GM23338 (cell line): ENCODE measurements at regions not wholly inside any gene's neighbourhood (a gene's known extent, or its start where the extent isn't known, plus 50 kb on each side); places are given as distances from the start of the nearest gene placed in this dataset.

Experiments
- ATAC-seq: fragments of 200-7000 bp; cut with Tn5 transposase; 3 replicates; pipeline ENCODE4 v1.9.1; 2020
- DNase-seq: peaks from one replicate; pipeline ENCODE4 v3.0.0-alpha.2; 2015; ENCODE audit warnings: low spot score
- H2AFZ ChIP-seq: fragments of 200-600 bp; sonication (generic); 2 replicates; pipeline ENCODE4 v1.8.0; 2016; ENCODE audit warnings: antibody characterized with exemption, mild to moderate bottlenecking, moderate library complexity
- H3F3A ChIP-seq: fragments of 200-600 bp; sonication (generic); replicated peaks from 2 replicates; pipeline ENCODE4 v1.8.0; 2017; ENCODE audit warnings: antibody characterized with exemption, mixed run types, low read depth
- H3K27ac ChIP-seq: fragments of 200-600 bp; sonication (generic); 2 replicates; pipeline ENCODE4 v1.6.1; 2016; ENCODE audit warnings: low read depth
- H3K27me3 ChIP-seq: fragments of 200-600 bp; sonication (generic); 2 replicates; pipeline ENCODE4 v1.8.0; 2016; ENCODE audit warnings: mild to moderate bottlenecking, mixed run types, moderate library complexity; ENCODE audit not compliant: insufficient read depth
- H3K36me3 ChIP-seq: fragments of 200-600 bp; sonication (generic); 2 replicates; pipeline ENCODE4 v1.8.0; 2016; ENCODE audit warnings: mild to moderate bottlenecking; ENCODE audit not compliant: insufficient read depth
- H3K4me1 ChIP-seq: fragments of 200-600 bp; sonication (generic); 2 replicates; pipeline ENCODE4 v1.8.0; 2016; ENCODE audit warnings: mild to moderate bottlenecking, moderate library complexity; ENCODE audit not compliant: insufficient read depth
- H3K4me2 ChIP-seq: fragments of 200-600 bp; sonication (generic); 2 replicates; pipeline ENCODE4 v1.7.1; 2017; ENCODE audit warnings: mixed run types
- H3K4me3 ChIP-seq: fragments of 200-600 bp; sonication (generic); 2 replicates; pipeline ENCODE4 v1.6.1; 2016; ENCODE audit warnings: mixed run types
- H3K79me2 ChIP-seq: fragments of 200-600 bp; sonication (generic); replicated peaks from 2 replicates; pipeline ENCODE4 v1.8.0; 2017; ENCODE audit warnings: mild to moderate bottlenecking; ENCODE audit not compliant: insufficient read depth
- H3K9me2 ChIP-seq: fragments of 200-600 bp; sonication (generic); 2 replicates; pipeline ENCODE4 v1.8.0; 2017; ENCODE audit not compliant: insufficient read depth
- H4K20me1 ChIP-seq: fragments of 200-600 bp; sonication (generic); replicated peaks from 2 replicates; pipeline ENCODE4 v1.8.0; 2017; ENCODE audit warnings: mild to moderate bottlenecking; ENCODE audit not compliant: insufficient read depth
- H3K27ac Mint-ChIP-seq: 2 replicates; pipeline ENCODE4 v1.8.0; 2020; ENCODE audit warnings: inconsistent platforms, mild to moderate bottlenecking, moderate library complexity, mixed read lengths
- H3K27me3 Mint-ChIP-seq: 3 replicates; pipeline ENCODE4 v1.8.0; 2022; ENCODE audit warnings: low read depth, mild to moderate bottlenecking, moderate library complexity, mixed read lengths, inconsistent platforms; ENCODE audit not compliant: insufficient read depth, poor library complexity
- H3K36me3 Mint-ChIP-seq: 3 replicates; pipeline ENCODE4 v1.8.0; 2021; ENCODE audit warnings: low read depth, mild to moderate bottlenecking, inconsistent platforms, moderate library complexity, mixed read lengths
- H3K4me1 Mint-ChIP-seq: 3 replicates; pipeline ENCODE4 v1.8.0; 2020; ENCODE audit warnings: mild to moderate bottlenecking, inconsistent platforms, mixed read lengths
- H3K4me3 Mint-ChIP-seq: 3 replicates; pipeline ENCODE4 v1.8.0; 2021; ENCODE audit warnings: moderate library complexity, mild to moderate bottlenecking, inconsistent platforms, mixed read lengths
- H3K9me3 Mint-ChIP-seq: 3 replicates; pipeline ENCODE4 v1.8.0; 2020; ENCODE audit warnings: moderate library complexity, mild to moderate bottlenecking, inconsistent platforms, mixed read lengths
- CREB1 ChIP-seq: fragments of 250-450 bp; sonication (Bioruptor Pico); IDR thresholded peaks from 2 replicates; pipeline ENCODE4 v1.5.0; 2020; ENCODE audit warnings: low read depth, mild to moderate bottlenecking, moderate library complexity
- CTCF ChIP-seq, 2 experiments: fragments of 200-600 bp in 1 of 2; sonication (generic) in 1 of 2; conservative IDR thresholded peaks; 2 replicates each; pipeline versions ENCODE4 v1.5.1 to v1.6.1; 2016 to 2017; ENCODE audit warnings: antibody characterized with exemption in 2 of 2, low read depth in 2 of 2, mild to moderate bottlenecking in 2 of 2, moderate library complexity in 1 of 2
- ETS1 ChIP-seq: IDR thresholded peaks from 2 replicates; pipeline ENCODE4 v1.6.1; 2016; ENCODE audit warnings: antibody characterized with exemption
- EZH2 ChIP-seq: fragments of 200-600 bp; sonication (generic); IDR thresholded peaks from one replicate; pipeline ENCODE4 v1.8.0; 2017; ENCODE audit warnings: antibody characterized with exemption, mild to moderate bottlenecking, low read depth; ENCODE audit not compliant: unreplicated experiment
- EZH2phosphoT487 ChIP-seq: fragments of 200-600 bp; sonication (generic); IDR thresholded peaks from one replicate; pipeline ENCODE4 v1.8.1; 2018; ENCODE audit warnings: antibody characterized with exemption; ENCODE audit not compliant: unreplicated experiment
- JUNB ChIP-seq: IDR thresholded peaks from one replicate; pipeline ENCODE4 v1.6.1; 2016; ENCODE audit warnings: antibody characterized with exemption; ENCODE audit not compliant: unreplicated experiment
- NANOG ChIP-seq: IDR thresholded peaks from 2 replicates; pipeline ENCODE4 v1.6.1; 2016; ENCODE audit warnings: antibody characterized with exemption, borderline replicate concordance
- POLR2AphosphoS5 ChIP-seq: IDR thresholded peaks from 2 replicates; pipeline ENCODE4 v1.6.1; 2016; ENCODE audit warnings: antibody characterized with exemption, low read depth
- REST ChIP-seq: IDR thresholded peaks from one replicate; pipeline ENCODE4 v1.6.1; 2018; ENCODE audit warnings: antibody characterized with exemption; ENCODE audit not compliant: unreplicated experiment
- STAT1 ChIP-seq: IDR thresholded peaks from one replicate; pipeline ENCODE4 v1.6.1; 2016; ENCODE audit warnings: antibody characterized with exemption; ENCODE audit not compliant: unreplicated experiment
- ZNF114 ChIP-seq: fragments of 250-450 bp; sonication (Bioruptor Pico); IDR thresholded peaks from 2 replicates; pipeline ENCODE4 v1.5.0; 2020; ENCODE audit warnings: mild to moderate bottlenecking, moderate library complexity
- ZNF331 ChIP-seq: fragments of 250-450 bp; sonication (Bioruptor Pico); IDR thresholded peaks from 2 replicates; pipeline ENCODE4 v1.5.0; 2020; ENCODE audit warnings: low read depth, mild to moderate bottlenecking, moderate library complexity
- ZNF462 ChIP-seq: fragments of 250-450 bp; sonication (Bioruptor Pico); IDR thresholded peaks from 2 replicates; pipeline ENCODE4 v1.5.0; 2020; ENCODE audit warnings: mild to moderate bottlenecking, moderate library complexity

- Histone ChIP-seq H2AFZ (no peak overlapping the region), H3K9me2 (peaks cover under 1% of the 10 kb centered on the region; the same call in 1 of the 2 replicates), H4K20me1 (no peaks in the 10 kb centered on the region), H3F3A (no peaks in the 10 kb centered on the region), H3K4me2 (no peak overlapping the region), H3K79me2 (no peaks in the 10 kb centered on the region), H3K4me1 (no peaks in the 10 kb centered on the region; the same call in 1 of the 2 replicates), H3K27ac (no peak overlapping the region), H3K4me3 (no peak overlapping the region), H3K36me3 (no peaks in the 10 kb centered on the region), H3K27me3 (no peaks in the 10 kb centered on the region)
- H3K4me1 Mint-ChIP-seq = 0 out of 3 replicates have a peak, but pooled peaks cover 2% of the 10 kb centered on the region
- no peak for ATAC-seq
- no peak overlapping the region for H3K4me3 Mint-ChIP-seq
- H3K27ac Mint-ChIP-seq = no peak overlapping the region
- peaks cover 1% of the 10 kb centered on the region for H3K27me3 Mint-ChIP-seq
- no peaks in the 10 kb centered on the region for H3K9me3 Mint-ChIP-seq
- H3K36me3 Mint-ChIP-seq = no peaks in the 10 kb centered on the region
- no peak for DNase-seq
- TF ChIP-seq EZH2phosphoT487 = no peak
- TF ChIP-seq REST = no peak
- no peak for TF ChIP-seq ZNF462 (CRISPR knock-in tag)
- TF ChIP-seq STAT1 = no peak
- no peak for TF ChIP-seq CREB1 (CRISPR knock-in tag)
- TF ChIP-seq NANOG = no peak
- no peak for TF ChIP-seq CTCF (conservative IDR thresholded peaks at IDR 0.05; ENCODE audit: low read depth in 2 of 2)
- TF ChIP-seq JUNB = no peak
- no peak for TF ChIP-seq ZNF114 (CRISPR knock-in tag)
- no peak for TF ChIP-seq POLR2AphosphoS5
- TF ChIP-seq ZNF331 (CRISPR knock-in tag) = no peak
- no peak for TF ChIP-seq EZH2
- no peak for TF ChIP-seq ETS1
These were observed 735.2 kb upstream of the TBX3 start for GRCh38 chr12:115419145-115419646.
